Body of pancreas (tissue), 4 donors: ENCODE measurements at regions not wholly inside any gene's neighbourhood (a gene's known extent, or its start where the extent isn't known, plus 50 kb on each side); places are given as distances from the start of the nearest gene placed in this dataset.
A peak's percentile ranks its signal among the peaks of the same experiment; 100 is the strongest.

ENCODE experiments used
- ATAC-seq: fragments of 150-250 bp; one replicate; pipeline ENCODE4 v1.9.1; 2016
- DNase-seq, 4 donors: peaks; one replicate each; pipeline ENCODE4 v3.0.0-alpha.2; 2019
- H3K27ac ChIP-seq, 4 donors: fragments of 200-600 bp; sonication (generic); 1 replicate in 3 of 4; 2 replicates in 1 of 4; pipeline versions ENCODE4 v1.5.1 to v1.6.1; 2016 to 2019; ENCODE audit warnings: mild to moderate bottlenecking in 1 of 4, mixed read lengths in 1 of 4, moderate library complexity in 1 of 4
- H3K27me3 ChIP-seq, 2 donors: fragments of 200-600 bp; sonication (generic); one replicate each; pipeline ENCODE4 v1.6.0; 2016; ENCODE audit warnings: mild to moderate bottlenecking in 1 of 2
- H3K36me3 ChIP-seq, 2 donors: fragments of 200-600 bp; sonication (generic); replicated peaks in 1 of 2; 2 replicates each; pipeline ENCODE4 v1.5.1; 2016; ENCODE audit warnings: low read depth in 2 of 2; ENCODE audit not compliant: insufficient read depth in 1 of 2
- H3K4me1 ChIP-seq: fragments of 200-600 bp; sonication (generic); one replicate; pipeline ENCODE4 v1.6.0; 2016
- H3K4me3 ChIP-seq, 2 donors: fragments of 200-600 bp; sonication (generic); 1 replicate in 1 of 2; 2 replicates in 1 of 2; pipeline ENCODE4 v1.5.1; 2016 to 2019
- H3K9me3 ChIP-seq, 3 donors: fragments of 200-600 bp; sonication (generic); 1 replicate in 2 of 3; 2 replicates in 1 of 3; pipeline ENCODE4 v1.5.1; 2016
- CTCF ChIP-seq, 7 experiments: fragments of 450-650 bp in 4 of 7; fragments of 200-600 bp in 3 of 7; sonication (generic) in 3 of 7; IDR thresholded peaks; one replicate each; pipeline ENCODE4 v1.5.1; 2016 to 2019; ENCODE audit warnings: antibody characterized with exemption in 7 of 7
- POLR2A ChIP-seq, 3 donors: fragments of 450-650 bp; IDR thresholded peaks; one replicate each; pipeline ENCODE4 v1.6.1; 2016; ENCODE audit warnings: antibody characterized with exemption in 3 of 3, mild to moderate bottlenecking in 2 of 3
- WGBS, 2 donors: methylation state at CpG; one replicate each; pipeline ENCODE4 v1.1.5; 2017; 5-methylcytosine and 5-hydroxymethylcytosine counted together
- intact Hi-C: fragments of 100-400 bp; cut with DNase I; formaldehyde crosslinking; loops from one replicate; pipeline ENCODE4 v1.15.1; 2023

- Histone ChIP-seq H3K4me1 (no peaks in the 10 kb centered on the region), H3K4me3 (no peak overlapping the region), H3K9me3 (peaks cover 0 to 5% (median 2%) of the 10 kb centered on the region in 3 donors), H3K27ac (no peak overlapping the region), H3K36me3 (no peaks in the 10 kb centered on the region), H3K27me3 (no peaks in the 10 kb centered on the region)
- WGBS, 2 donors: 90 to 92% methylated on average over 3 of the region's 3 CpGs
- ATAC-seq: no peak
- intact Hi-C loops: no loop called here
- TF ChIP-seq POLR2A (IDR thresholded peaks at IDR 0.05): no peak
- no peak for TF ChIP-seq CTCF (IDR thresholded peaks at IDR 0.05)
- no peak for DNase-seq
These were observed 586.8 kb upstream of the JAG1 start for GRCh38 chr20:11260611-11261010.

GRCh38 chr20:11261533-11262000, 587.8 kb upstream of the JAG1 start:
- 71 to 72% methylated on average over 4 to 5 of the region's 5 CpGs for WGBS, 2 donors
- Histone ChIP-seq H3K9me3 (peaks cover 0 to 5% (median 2%) of the 10 kb centered on the region in 3 donors), H3K4me1 (peaks cover 2% of the 10 kb centered on the region), H3K4me3 (no peak overlapping the region), H3K27me3 (no peaks in the 10 kb centered on the region), H3K27ac (no peak overlapping the region), H3K36me3 (no peaks in the 10 kb centered on the region)
- DNase-seq (no peak), ATAC-seq (no peak)
- TF ChIP-seq CTCF (IDR thresholded peaks at IDR 0.05) (no peak), POLR2A (IDR thresholded peaks at IDR 0.05) (no peak)
- intact Hi-C loops: no loop called here

- TF ChIP-seq CTCF (IDR thresholded peaks at IDR 0.05) (no peak), POLR2A (IDR thresholded peaks at IDR 0.05) (no peak)
- peaks cover 19% of the 10 kb centered on the region for H3K4me1 ChIP-seq
- no peaks in the 10 kb centered on the region for H3K9me3 ChIP-seq
- H3K27me3 ChIP-seq: no peaks in the 10 kb centered on the region
- intact Hi-C loops: no loop called here
- DNase-seq: no peak
- no peaks in the 10 kb centered on the region for H3K36me3 ChIP-seq
- no peak overlapping the region for H3K4me3 ChIP-seq
- ATAC-seq: no peak
- peak overlapping the region in 1 of 4 donors; percentile 45 for H3K27ac ChIP-seq
- WGBS, 2 donors: 59 to 64% methylated on average over 3 of the region's 3 CpGs
These were observed 592.8 kb upstream of the JAG1 start for GRCh38 chr20:11266571-11266970.

GRCh38 chr20:11267131-11267761, 593.4 kb upstream of the JAG1 start:
- H3K27ac ChIP-seq: peak overlapping the region in 1 of 4 donors; percentile 45
- peaks cover 19% of the 10 kb centered on the region for H3K4me1 ChIP-seq
- intact Hi-C loops: no loop called here
- 29 to 30% methylated on average over 5 of the region's 5 CpGs for WGBS, 2 donors
- no peak for TF ChIP-seq POLR2A (IDR thresholded peaks at IDR 0.05)
- TF ChIP-seq CTCF (IDR thresholded peaks at IDR 0.05): peak in 2 of 7 experiments; percentile 14 to 16
- no peak overlapping the region for H3K4me3 ChIP-seq
- ATAC-seq (peak; percentile 84), DNase-seq (peak; percentile 28 to 58 (median 39))
- no peaks in the 10 kb centered on the region for H3K36me3 ChIP-seq
- no peaks in the 10 kb centered on the region for H3K9me3 ChIP-seq
- H3K27me3 ChIP-seq: no peaks in the 10 kb centered on the region
